HepG2 (cell line): ENCODE measurements at regions not wholly inside any gene's neighbourhood (a gene's known extent, or its start where the extent isn't known, plus 50 kb on each side); places are given as distances from the start of the nearest gene placed in this dataset.

ENCODE experiments used
- BHLHE40 ChIP-seq: IDR thresholded peaks from 2 replicates; pipeline ENCODE4 v1.6.1; 2011; ENCODE audit warnings: low read length, improper control_type of control experiment
- ZNF577 ChIP-seq: sonication (generic); formaldehyde crosslinking; IDR thresholded peaks from 2 replicates; pipeline ENCODE4 v1.4.0; 2020; ENCODE audit warnings: mild to moderate bottlenecking, low read depth, missing genetic modification reagents, borderline replicate concordance
- TF ChIP-seq, protein P1 (sequence below): IDR thresholded peaks from 2 replicates; pipeline ENCODE4 v1.6.1; 2012; ENCODE audit warnings: inconsistent platforms
- TF ChIP-seq, protein P2 (sequence below): sonication (generic); formaldehyde crosslinking; IDR thresholded peaks from 2 replicates; pipeline ENCODE4 v1.4.0; 2020; ENCODE audit warnings: missing genetic modification reagents

DNA sequence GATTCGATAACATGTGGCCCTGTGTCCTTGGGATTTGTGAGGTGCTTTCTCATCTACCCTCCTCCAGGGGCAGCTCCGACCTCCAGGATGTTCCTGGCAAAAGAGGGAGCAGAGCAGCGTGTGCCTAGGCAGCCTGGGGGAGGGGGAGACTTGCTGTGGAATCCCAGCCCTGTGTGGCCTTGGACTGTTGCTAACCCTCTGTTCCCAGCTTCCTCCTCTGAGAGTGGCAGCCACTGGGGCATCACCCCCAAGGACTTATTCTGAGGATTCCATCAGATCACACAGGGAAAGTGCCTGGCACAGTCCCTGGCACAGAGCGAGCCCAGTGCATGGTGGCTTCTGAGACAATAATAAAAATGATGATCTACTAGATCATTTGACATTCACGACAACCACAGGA lies 265.1 kb upstream of the MVB12B start:
- TF ChIP-seq, protein P1, sequence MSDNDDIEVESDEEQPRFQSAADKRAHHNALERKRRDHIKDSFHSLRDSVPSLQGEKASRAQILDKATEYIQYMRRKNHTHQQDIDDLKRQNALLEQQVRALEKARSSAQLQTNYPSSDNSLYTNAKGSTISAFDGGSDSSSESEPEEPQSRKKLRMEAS: no peak
- TF ChIP-seq, protein P2, sequence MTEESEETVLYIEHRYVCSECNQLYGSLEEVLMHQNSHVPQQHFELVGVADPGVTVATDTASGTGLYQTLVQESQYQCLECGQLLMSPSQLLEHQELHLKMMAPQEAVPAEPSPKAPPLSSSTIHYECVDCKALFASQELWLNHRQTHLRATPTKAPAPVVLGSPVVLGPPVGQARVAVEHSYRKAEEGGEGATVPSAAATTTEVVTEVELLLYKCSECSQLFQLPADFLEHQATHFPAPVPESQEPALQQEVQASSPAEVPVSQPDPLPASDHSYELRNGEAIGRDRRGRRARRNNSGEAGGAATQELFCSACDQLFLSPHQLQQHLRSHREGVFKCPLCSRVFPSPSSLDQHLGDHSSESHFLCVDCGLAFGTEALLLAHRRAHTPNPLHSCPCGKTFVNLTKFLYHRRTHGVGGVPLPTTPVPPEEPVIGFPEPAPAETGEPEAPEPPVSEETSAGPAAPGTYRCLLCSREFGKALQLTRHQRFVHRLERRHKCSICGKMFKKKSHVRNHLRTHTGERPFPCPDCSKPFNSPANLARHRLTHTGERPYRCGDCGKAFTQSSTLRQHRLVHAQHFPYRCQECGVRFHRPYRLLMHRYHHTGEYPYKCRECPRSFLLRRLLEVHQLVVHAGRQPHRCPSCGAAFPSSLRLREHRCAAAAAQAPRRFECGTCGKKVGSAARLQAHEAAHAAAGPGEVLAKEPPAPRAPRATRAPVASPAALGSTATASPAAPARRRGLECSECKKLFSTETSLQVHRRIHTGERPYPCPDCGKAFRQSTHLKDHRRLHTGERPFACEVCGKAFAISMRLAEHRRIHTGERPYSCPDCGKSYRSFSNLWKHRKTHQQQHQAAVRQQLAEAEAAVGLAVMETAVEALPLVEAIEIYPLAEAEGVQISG (CRISPR knock-in tag): no peak
- TF ChIP-seq ZNF577: no peak
- TF ChIP-seq BHLHE40: no peak
